Common myeloid progenitor, CD34-positive (primary cell): ENCODE measurements at regions not wholly inside any gene's neighbourhood (a gene's known extent, or its start where the extent isn't known, plus 50 kb on each side); places are given as distances from the start of the nearest gene placed in this dataset.
"Not testable (repeated sequence)": the region's sequence is repeated elsewhere in the genome, so short reads cannot be mapped to it uniquely, and the experiment has no call there.

Experiments used
- CTCF ChIA-PET: fragments of 350-600 bp; sonication (Branson Sonifier 250); formaldehyde crosslinking; loops from one replicate; lab custom pipeline; 2021; ENCODE audit warnings: antibody characterized with exemption; lab: Charles Lee
- POLR2A ChIA-PET: fragments of 350-600 bp; sonication (Branson Sonifier 250); formaldehyde crosslinking; loops from one replicate; lab custom pipeline; 2021; ENCODE audit warnings: antibody characterized with exemption; lab: Charles Lee
- DNase-seq, 3 donors: peaks; one replicate each; pipeline versions ENCODE4 v3.0.0 to v3.0.0-alpha.2; 2013
- H3K27ac ChIP-seq, 2 experiments: 1 replicate in 1 of 2; 2 replicates in 1 of 2; pipeline ENCODE4 v1.7.0; 2013; ENCODE audit warnings: inconsistent platforms in 2 of 2, low read length in 2 of 2, mild to moderate bottlenecking in 2 of 2, low read depth in 1 of 2, moderate library complexity in 1 of 2; ENCODE audit not compliant: severe bottlenecking in 2 of 2, insufficient read depth in 1 of 2, poor library complexity in 1 of 2
- H3K27me3 ChIP-seq, 5 experiments: replicated peaks in 2 of 5; 1 replicate in 3 of 5; 2 replicates in 2 of 5; pipeline versions ENCODE4 v1.6.1 to v1.7.0; 2013; ENCODE audit warnings: low read length in 4 of 5, mild to moderate bottlenecking in 2 of 5, moderate library complexity in 2 of 5, inconsistent platforms in 1 of 5; ENCODE audit not compliant: insufficient read depth in 5 of 5, control insufficient read depth in 4 of 5
- H3K36me3 ChIP-seq, 4 experiments: 1 replicate in 2 of 4; 2 replicates in 2 of 4; pipeline versions ENCODE4 v1.6.1 to v1.7.0; 2013; ENCODE audit warnings: low read length in 3 of 4, control low read depth in 1 of 4, mild to moderate bottlenecking in 1 of 4; ENCODE audit not compliant: control insufficient read depth in 4 of 4, insufficient read depth in 4 of 4
- H3K4me1 ChIP-seq, 4 experiments: 1 replicate in 3 of 4; 2 replicates in 1 of 4; pipeline versions ENCODE4 v1.6.1 to v1.7.1; 2013; ENCODE audit warnings: low read length in 3 of 4, mild to moderate bottlenecking in 3 of 4, control low read depth in 1 of 4, inconsistent platforms in 1 of 4, moderate library complexity in 1 of 4; ENCODE audit not compliant: control insufficient read depth in 4 of 4, insufficient read depth in 4 of 4; ENCODE audit errors: control extremely low read depth in 1 of 4
- H3K4me3 ChIP-seq, 7 experiments: 1 replicate in 4 of 7; 2 replicates in 3 of 7; pipeline versions ENCODE4 v1.5.1 to v1.7.0; 2013; ENCODE audit warnings: mild to moderate bottlenecking in 7 of 7, low read length in 6 of 7, moderate library complexity in 6 of 7, inconsistent platforms in 2 of 7, low read depth in 2 of 7, control low read depth in 1 of 7; ENCODE audit not compliant: insufficient read depth in 4 of 7, control insufficient read depth in 1 of 7; ENCODE audit errors: extremely low read depth in 1 of 7
- H3K9me3 ChIP-seq, 5 experiments: 1 replicate in 4 of 5; 2 replicates in 1 of 5; pipeline versions ENCODE4 v1.6.1 to v1.7.1; 2013; ENCODE audit warnings: low read length in 4 of 5, mild to moderate bottlenecking in 2 of 5, inconsistent platforms in 1 of 5, low read depth in 1 of 5, moderate library complexity in 1 of 5; ENCODE audit not compliant: control insufficient read depth in 4 of 5, insufficient read depth in 2 of 5; ENCODE audit errors: control extremely low read depth in 1 of 5
- WGBS: methylation state at CpG from one replicate; pipeline ENCODE4 v1.1.5; 2013; ENCODE audit not compliant: insufficient coverage; 5-methylcytosine and 5-hydroxymethylcytosine counted together

GRCh38 chr9:64439747-64440146, 845.3 kb downstream of the FOXD4L5 start:
- H3K27ac ChIP-seq, H3K4me3 ChIP-seq, DNase-seq, H3K27me3 ChIP-seq, H3K4me1 ChIP-seq, H3K9me3 ChIP-seq, POLR2A ChIA-PET, H3K36me3 ChIP-seq, CTCF ChIA-PET: not testable (repeated sequence)
- WGBS, result no CpG with 5 or more reads among the region's 2 CpGs
